Caco-2 (cell line): ENCODE measurements at regions not wholly inside any gene's neighbourhood (a gene's known extent, or its start where the extent isn't known, plus 50 kb on each side); places are given as distances from the start of the nearest gene placed in this dataset.

Source experiments
- BruUV-seq: library from RNA; stranded (reverse); fragments of 400-500 nt; replicated peaks from 2 replicates; lab custom pipeline; 2021; lab: Mats Ljungman, UMichigan
- CTCF ChIA-PET: fragments of 300-600 bp; sonication (Branson Sonifier 250); formaldehyde crosslinking; loops from one replicate; lab custom pipeline; 2022; ENCODE audit warnings: antibody characterized with exemption; lab: Charles Lee
- POLR2A ChIA-PET: fragments of 300-600 bp; sonication (Branson Sonifier 250); formaldehyde crosslinking; loops from one replicate; lab custom pipeline; 2022; ENCODE audit warnings: antibody characterized with exemption; lab: Charles Lee
- DNase-seq, 2 experiments: peaks; one replicate each; pipeline versions ENCODE4 v3.0.0 to v3.0.0-alpha.2; 2020 to 2022
- H3K27me3 ChIP-seq: replicated peaks from 2 replicates; pipeline ENCODE4 v1.6.0; 2011; ENCODE audit warnings: low read length; ENCODE audit not compliant: control insufficient read depth, insufficient read depth
- H3K36me3 ChIP-seq: 2 replicates; pipeline ENCODE4 v1.5.1; 2011; ENCODE audit warnings: low read length; ENCODE audit not compliant: control insufficient read depth, insufficient read depth
- H3K4me1 ChIP-seq: fragments of 250-450 bp; sonication (Bioruptor Pico); 2 replicates; pipeline ENCODE4 v1.5.1; 2020; ENCODE audit warnings: mild to moderate bottlenecking
- H3K4me3 ChIP-seq: 2 replicates; pipeline ENCODE4 v1.5.1; 2011; ENCODE audit warnings: low read depth, mild to moderate bottlenecking, control low read depth, low read length
- H3K9me3 ChIP-seq: fragments of 250-450 bp; sonication (Bioruptor Pico); 2 replicates; pipeline ENCODE4 v1.5.1; 2020; ENCODE audit warnings: mild to moderate bottlenecking, moderate library complexity
- H3K27ac Mint-ChIP-seq: one replicate; pipeline ENCODE4 v1.8.0; 2022; ENCODE audit warnings: mixed read lengths; ENCODE audit not compliant: unreplicated experiment
- H3K27me3 Mint-ChIP-seq: one replicate; pipeline ENCODE4 v1.8.0; 2022; ENCODE audit warnings: mixed read lengths; ENCODE audit not compliant: insufficient read depth, unreplicated experiment
- H3K36me3 Mint-ChIP-seq: one replicate; pipeline ENCODE4 v1.8.0; 2022; ENCODE audit warnings: mild to moderate bottlenecking, mixed read lengths; ENCODE audit not compliant: insufficient read depth, unreplicated experiment
- H3K4me1 Mint-ChIP-seq: one replicate; pipeline ENCODE4 v1.8.0; 2022; ENCODE audit warnings: low read depth, mixed read lengths; ENCODE audit not compliant: unreplicated experiment
- H3K4me3 Mint-ChIP-seq: one replicate; pipeline ENCODE4 v1.8.0; 2022; ENCODE audit warnings: mild to moderate bottlenecking, moderate library complexity, mixed read lengths; ENCODE audit not compliant: unreplicated experiment
- H3K9me3 Mint-ChIP-seq: one replicate; pipeline ENCODE4 v1.8.0; 2022; ENCODE audit warnings: mixed read lengths; ENCODE audit not compliant: unreplicated experiment
- intact Hi-C: fragments of 100-400 bp; cut with micrococcal nuclease; formaldehyde crosslinking; loops from one replicate; pipeline ENCODE4 v1.10.0; 2022; ENCODE audit not compliant: unreplicated experiment
- TF ChIP-seq, protein P1 (sequence below), 2 experiments: fragments of 200-600 bp in 1 of 2; IDR thresholded peaks; 1 replicate in 1 of 2; 2 replicates in 1 of 2; pipeline versions ENCODE4 v1.5.1 to v1.8.0; 2011 to 2022; ENCODE audit warnings: antibody characterized with exemption in 1 of 2, control low read depth in 1 of 2, inconsistent platforms in 1 of 2, low read depth in 1 of 2, low read length in 1 of 2, mild to moderate bottlenecking in 1 of 2, moderate library complexity in 1 of 2; ENCODE audit not compliant: insufficient read depth in 1 of 2, severe bottlenecking in 1 of 2, unreplicated experiment in 1 of 2

GRCh38 chr2:14752295-14752694 is 119.8 kb downstream of the LRATD1 start:
- H3K4me1 Mint-ChIP-seq = no peaks in the 10 kb centered on the region
- BruUV-seq = no TSS peak
- H3K9me3 ChIP-seq = no peaks in the 10 kb centered on the region
- H3K27ac Mint-ChIP-seq = no peak overlapping the region
- TF ChIP-seq, protein P1, sequence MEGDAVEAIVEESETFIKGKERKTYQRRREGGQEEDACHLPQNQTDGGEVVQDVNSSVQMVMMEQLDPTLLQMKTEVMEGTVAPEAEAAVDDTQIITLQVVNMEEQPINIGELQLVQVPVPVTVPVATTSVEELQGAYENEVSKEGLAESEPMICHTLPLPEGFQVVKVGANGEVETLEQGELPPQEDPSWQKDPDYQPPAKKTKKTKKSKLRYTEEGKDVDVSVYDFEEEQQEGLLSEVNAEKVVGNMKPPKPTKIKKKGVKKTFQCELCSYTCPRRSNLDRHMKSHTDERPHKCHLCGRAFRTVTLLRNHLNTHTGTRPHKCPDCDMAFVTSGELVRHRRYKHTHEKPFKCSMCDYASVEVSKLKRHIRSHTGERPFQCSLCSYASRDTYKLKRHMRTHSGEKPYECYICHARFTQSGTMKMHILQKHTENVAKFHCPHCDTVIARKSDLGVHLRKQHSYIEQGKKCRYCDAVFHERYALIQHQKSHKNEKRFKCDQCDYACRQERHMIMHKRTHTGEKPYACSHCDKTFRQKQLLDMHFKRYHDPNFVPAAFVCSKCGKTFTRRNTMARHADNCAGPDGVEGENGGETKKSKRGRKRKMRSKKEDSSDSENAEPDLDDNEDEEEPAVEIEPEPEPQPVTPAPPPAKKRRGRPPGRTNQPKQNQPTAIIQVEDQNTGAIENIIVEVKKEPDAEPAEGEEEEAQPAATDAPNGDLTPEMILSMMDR (IDR thresholded peaks at IDR 0.05; ENCODE audit: insufficient read depth in 1 of 2, low read depth in 1 of 2, low read length in 1 of 2, severe bottlenecking in 1 of 2, unreplicated experiment in 1 of 2) = no peak
- intact Hi-C loops = no loop called here
- ChIA-PET POLR2A (no interaction called here), CTCF (no interaction called here)
- no peaks in the 10 kb centered on the region for H3K36me3 Mint-ChIP-seq
- no peak overlapping the region for H3K4me3 Mint-ChIP-seq
- no peaks in the 10 kb centered on the region for H3K4me1 ChIP-seq
- no peaks in the 10 kb centered on the region for H3K36me3 ChIP-seq
- H3K9me3 Mint-ChIP-seq = no peaks in the 10 kb centered on the region
- H3K4me3 ChIP-seq = no peak overlapping the region
- no peak for DNase-seq
- H3K27me3 ChIP-seq = no peaks in the 10 kb centered on the region
- H3K27me3 Mint-ChIP-seq = no peaks in the 10 kb centered on the region

DNA sequence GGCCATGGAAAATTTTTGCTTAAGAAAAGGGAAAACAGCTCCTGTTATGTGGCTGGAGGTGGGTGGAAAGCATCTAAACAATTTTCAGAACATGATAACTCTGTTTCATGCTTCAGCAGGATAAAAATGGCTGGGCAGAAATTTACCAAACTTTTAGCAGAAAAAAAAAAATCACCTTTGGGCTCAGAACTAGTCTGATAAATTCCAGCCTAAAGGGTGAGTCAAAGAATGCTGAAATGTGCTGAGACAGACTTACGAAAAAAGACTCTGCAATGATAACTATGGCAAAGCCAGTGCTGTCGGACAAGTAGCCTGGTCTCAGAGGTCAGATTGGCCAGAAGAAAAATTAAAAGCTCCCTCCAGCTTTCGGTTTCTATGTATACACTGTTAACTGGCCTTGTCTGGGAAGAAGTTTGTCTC is 123.6 kb downstream of the LRATD1 start:
- no peaks in the 10 kb centered on the region for H3K27me3 ChIP-seq
- Mint-ChIP-seq H3K9me3 (no peaks in the 10 kb centered on the region), H3K36me3 (no peaks in the 10 kb centered on the region), H3K4me1 (no peaks in the 10 kb centered on the region), H3K27me3 (peaks cover 2% of the 10 kb centered on the region), H3K27ac (no peak overlapping the region), H3K4me3 (no peak overlapping the region)
- BruUV-seq = no TSS peak
- POLR2A ChIA-PET = no interaction called here
- no peak for DNase-seq
- intact Hi-C loops = no loop called here
- CTCF ChIA-PET = no interaction called here
- no peaks in the 10 kb centered on the region for H3K4me1 ChIP-seq
- no peak overlapping the region for H3K4me3 ChIP-seq
- H3K9me3 ChIP-seq = no peaks in the 10 kb centered on the region
- TF ChIP-seq, protein P1 (IDR thresholded peaks at IDR 0.05; ENCODE audit: insufficient read depth in 1 of 2, low read depth in 1 of 2, low read length in 1 of 2, severe bottlenecking in 1 of 2, unreplicated experiment in 1 of 2) = no peak
- no peaks in the 10 kb centered on the region for H3K36me3 ChIP-seq

GRCh38 chr2:14756981-14757657 is 124.6 kb downstream of the LRATD1 start:
- TF ChIP-seq, protein P1 (IDR thresholded peaks at IDR 0.05; ENCODE audit: insufficient read depth in 1 of 2, low read depth in 1 of 2, low read length in 1 of 2, severe bottlenecking in 1 of 2, unreplicated experiment in 1 of 2) = no peak
- Histone ChIP-seq H3K9me3 (no peaks in the 10 kb centered on the region), H3K4me3 (no peak overlapping the region), H3K27me3 (no peaks in the 10 kb centered on the region), H3K4me1 (no peaks in the 10 kb centered on the region), H3K36me3 (no peaks in the 10 kb centered on the region)
- CTCF ChIA-PET = no interaction called here
- no peaks in the 10 kb centered on the region for H3K4me1 Mint-ChIP-seq
- H3K4me3 Mint-ChIP-seq = no peak overlapping the region
- intact Hi-C loops = no loop called here
- no peak overlapping the region for H3K27ac Mint-ChIP-seq
- no peaks in the 10 kb centered on the region for H3K36me3 Mint-ChIP-seq
- POLR2A ChIA-PET = no interaction called here
- peaks cover 3% of the 10 kb centered on the region for H3K27me3 Mint-ChIP-seq
- BruUV-seq = no TSS peak
- DNase-seq = no peak
- H3K9me3 Mint-ChIP-seq = no peaks in the 10 kb centered on the region
